ENCODE measurements at regions not wholly inside any gene's neighbourhood (a gene's known extent, or its start where the extent isn't known, plus 50 kb on each side); places are given as distances from the start of the nearest gene placed in this dataset.

DNA sequence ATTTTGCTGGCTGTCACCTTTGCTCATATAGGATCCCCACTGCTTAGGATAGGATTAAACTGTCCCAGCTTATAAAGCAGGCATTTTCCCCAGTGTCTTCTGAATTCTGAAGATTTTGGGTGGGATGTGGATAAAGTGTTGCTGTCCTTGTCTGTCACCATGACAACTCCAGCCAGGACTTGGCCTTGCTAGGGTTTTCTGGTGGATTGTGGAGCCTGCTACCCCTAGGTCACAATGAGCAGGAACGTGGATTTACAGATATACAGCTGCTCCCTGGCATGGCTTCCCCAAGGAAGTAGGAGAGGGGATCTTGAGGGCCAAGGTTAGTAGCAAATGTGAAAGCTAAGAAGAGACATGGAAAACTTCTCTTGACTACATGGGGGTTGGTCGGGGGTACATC lies 220.7 kb downstream of the WDR11 start:
- DNase-seq = no peak
- no peak overlapping the region for H3K27ac ChIP-seq
- H3K27me3 ChIP-seq = no peaks in the 10 kb centered on the region
- H3K36me3 ChIP-seq = no peaks in the 10 kb centered on the region
- no peaks in the 10 kb centered on the region for H3K4me1 ChIP-seq
- no peak overlapping the region for H3K4me3 ChIP-seq (replicated peaks in 1 of 3)
- 73 to 74% methylated on average over 2 of the region's 2 CpGs for WGBS, 2 donors
- TF ChIP-seq POLR2A (IDR thresholded peaks at IDR 0.05) = no peak
- TF ChIP-seq, protein P1, sequence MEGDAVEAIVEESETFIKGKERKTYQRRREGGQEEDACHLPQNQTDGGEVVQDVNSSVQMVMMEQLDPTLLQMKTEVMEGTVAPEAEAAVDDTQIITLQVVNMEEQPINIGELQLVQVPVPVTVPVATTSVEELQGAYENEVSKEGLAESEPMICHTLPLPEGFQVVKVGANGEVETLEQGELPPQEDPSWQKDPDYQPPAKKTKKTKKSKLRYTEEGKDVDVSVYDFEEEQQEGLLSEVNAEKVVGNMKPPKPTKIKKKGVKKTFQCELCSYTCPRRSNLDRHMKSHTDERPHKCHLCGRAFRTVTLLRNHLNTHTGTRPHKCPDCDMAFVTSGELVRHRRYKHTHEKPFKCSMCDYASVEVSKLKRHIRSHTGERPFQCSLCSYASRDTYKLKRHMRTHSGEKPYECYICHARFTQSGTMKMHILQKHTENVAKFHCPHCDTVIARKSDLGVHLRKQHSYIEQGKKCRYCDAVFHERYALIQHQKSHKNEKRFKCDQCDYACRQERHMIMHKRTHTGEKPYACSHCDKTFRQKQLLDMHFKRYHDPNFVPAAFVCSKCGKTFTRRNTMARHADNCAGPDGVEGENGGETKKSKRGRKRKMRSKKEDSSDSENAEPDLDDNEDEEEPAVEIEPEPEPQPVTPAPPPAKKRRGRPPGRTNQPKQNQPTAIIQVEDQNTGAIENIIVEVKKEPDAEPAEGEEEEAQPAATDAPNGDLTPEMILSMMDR (IDR thresholded peaks at IDR 0.05) = no peak
- intact Hi-C loops (cut with DNase I) = no loop called here
- H3K9me3 ChIP-seq = no peaks in the 10 kb centered on the region

DNA sequence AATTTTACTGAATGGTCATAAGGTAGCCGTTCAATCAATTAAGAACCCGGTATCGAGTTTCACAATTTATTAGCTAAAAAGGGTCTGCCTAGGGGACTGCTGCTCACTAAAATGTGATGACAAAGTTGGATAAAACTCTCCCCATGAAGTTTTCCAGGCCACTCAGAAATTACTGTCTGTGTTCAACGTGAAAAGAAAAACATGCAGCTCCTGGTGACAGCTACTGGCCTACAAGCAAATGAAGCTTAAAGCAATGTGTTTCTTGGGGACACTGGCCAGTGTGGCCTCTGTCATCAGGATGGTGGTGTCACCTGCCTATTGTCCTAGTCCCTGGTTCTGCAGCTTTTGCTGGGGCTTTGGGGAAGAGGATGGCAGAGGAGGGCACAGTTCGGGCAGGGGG lies 222.6 kb downstream of the WDR11 start:
- intact Hi-C loops (cut with DNase I) = no loop called here
- WGBS, 2 donors = 76 to 78% methylated on average over 5 of the region's 5 CpGs
- DNase-seq = no peak
- no peak for TF ChIP-seq POLR2A (IDR thresholded peaks at IDR 0.05)
- Histone ChIP-seq H3K4me3 (replicated peaks in 1 of 3) (no peak overlapping the region), H3K27me3 (no peaks in the 10 kb centered on the region), H3K27ac (no peak overlapping the region), H3K9me3 (no peaks in the 10 kb centered on the region), H3K4me1 (no peaks in the 10 kb centered on the region), H3K36me3 (no peaks in the 10 kb centered on the region)

DNA sequence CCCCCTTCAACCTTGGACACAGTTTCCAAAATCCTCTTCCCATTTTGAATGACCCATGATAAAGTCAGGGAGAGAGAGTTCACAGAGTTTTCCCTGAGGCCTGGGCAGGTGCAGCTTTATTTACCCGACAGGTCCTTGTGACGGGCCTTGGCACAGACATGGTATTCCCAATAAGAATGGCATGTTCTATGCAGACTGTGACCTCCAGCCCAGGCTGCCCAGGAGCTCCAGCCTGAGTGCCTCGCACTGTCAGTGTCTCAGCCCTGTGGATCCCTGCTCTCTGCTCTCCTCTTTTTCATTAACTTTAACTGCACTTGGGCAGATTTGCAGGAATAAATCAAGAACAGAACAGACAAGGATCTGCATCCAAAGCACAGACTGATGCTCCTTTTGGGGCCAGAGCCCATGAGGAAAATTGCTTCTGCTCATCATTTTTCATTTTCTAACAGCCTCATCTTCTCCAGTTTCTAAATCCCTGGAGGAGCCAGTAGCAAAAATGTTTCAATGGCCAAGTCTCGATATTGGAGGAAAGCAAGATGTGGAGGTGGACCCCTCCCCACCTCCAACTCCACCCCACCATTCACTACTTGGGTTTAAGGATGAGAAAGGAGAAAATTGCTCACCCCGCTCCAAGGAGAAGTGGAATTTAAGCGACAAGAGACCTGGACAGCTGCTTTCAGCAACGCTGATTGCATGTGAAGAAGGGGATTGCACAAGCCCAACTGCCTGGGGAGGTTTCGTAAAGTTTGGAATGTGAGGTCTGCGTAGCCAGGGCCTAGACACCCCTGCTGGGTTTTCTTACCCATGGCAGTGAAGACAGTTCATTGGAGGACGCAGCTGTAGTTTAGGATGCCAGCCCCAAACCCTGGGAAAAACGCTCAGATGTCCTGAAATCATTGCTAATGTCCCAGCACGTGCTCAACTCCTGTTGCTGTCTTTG lies 225.9 kb downstream of the WDR11 start:
- H3K4me3 ChIP-seq (replicated peaks in 1 of 3) = no peak overlapping the region
- no peak overlapping the region for H3K27ac ChIP-seq
- TF ChIP-seq, protein P1 (IDR thresholded peaks at IDR 0.05) = no peak
- no peak for TF ChIP-seq POLR2A (IDR thresholded peaks at IDR 0.05)
- H3K4me1 ChIP-seq = no peaks in the 10 kb centered on the region
- H3K9me3 ChIP-seq = no peaks in the 10 kb centered on the region
- intact Hi-C loops (cut with DNase I) = no loop called here
- no peaks in the 10 kb centered on the region for H3K36me3 ChIP-seq
- WGBS, 2 donors = 65 to 67% methylated on average over 12 of the region's 12 CpGs
- H3K27me3 ChIP-seq = no peaks in the 10 kb centered on the region
- DNase-seq = no peak

DNA sequence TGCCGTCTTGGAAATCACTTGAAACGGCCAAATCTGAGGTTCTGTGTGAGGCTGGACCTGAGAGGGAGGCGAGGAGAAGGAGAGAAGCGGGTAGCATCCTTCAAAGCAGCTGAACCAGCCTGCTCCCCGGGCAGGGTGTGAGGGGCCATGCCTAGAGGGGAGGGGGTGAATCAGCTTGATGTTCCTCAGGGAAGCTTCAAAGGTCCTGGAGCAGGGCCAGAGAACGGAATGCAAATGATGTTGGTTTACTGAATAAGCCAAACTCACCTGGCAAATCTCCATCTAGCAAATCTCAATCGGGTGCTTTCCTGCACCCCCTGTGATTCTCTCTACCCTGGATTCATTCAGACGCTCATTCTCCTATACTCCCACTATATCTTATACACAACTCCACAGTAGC lies 226.9 kb downstream of the WDR11 start:
- WGBS, 2 donors = 80 to 82% methylated on average over 8 of the region's 8 CpGs
- TF ChIP-seq, protein P1 (IDR thresholded peaks at IDR 0.05) = no peak
- no peak for TF ChIP-seq POLR2A (IDR thresholded peaks at IDR 0.05)
- H3K27me3 ChIP-seq = no peaks in the 10 kb centered on the region
- DNase-seq = no peak
- no peak overlapping the region for H3K4me3 ChIP-seq (replicated peaks in 1 of 3)
- no peaks in the 10 kb centered on the region for H3K36me3 ChIP-seq
- H3K27ac ChIP-seq = no peak overlapping the region
- no peaks in the 10 kb centered on the region for H3K9me3 ChIP-seq
- intact Hi-C loops (cut with DNase I) = no loop called here
- no peaks in the 10 kb centered on the region for H3K4me1 ChIP-seq

DNA sequence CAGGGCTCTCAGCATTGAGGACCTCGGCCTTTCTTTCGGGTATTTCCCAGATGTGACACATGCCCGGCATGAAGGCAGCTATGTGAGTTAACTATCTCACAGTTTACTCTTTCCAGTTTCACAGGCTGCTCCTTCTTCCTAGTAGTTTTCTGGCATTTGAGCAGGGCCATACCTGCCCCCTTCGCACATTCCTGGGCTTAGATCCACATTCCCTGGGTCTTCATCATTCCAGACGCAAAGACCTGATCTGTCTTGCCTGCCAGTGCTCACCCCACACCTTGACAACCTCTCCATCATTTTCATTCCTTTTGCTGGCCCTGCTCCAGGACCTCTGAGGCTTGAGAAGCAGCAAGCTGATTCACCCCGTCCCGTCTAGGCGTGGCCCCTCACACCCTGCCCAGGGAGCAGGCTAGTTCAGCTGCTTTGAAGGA lies 227.5 kb downstream of the WDR11 start:
- Histone ChIP-seq H3K9me3 (no peaks in the 10 kb centered on the region), H3K27ac (no peak overlapping the region), H3K27me3 (no peaks in the 10 kb centered on the region), H3K4me3 (replicated peaks in 1 of 3) (no peak overlapping the region), H3K4me1 (no peaks in the 10 kb centered on the region), H3K36me3 (no peaks in the 10 kb centered on the region)
- WGBS, 2 donors = 73 to 83% methylated on average over 8 of the region's 8 CpGs
- no peak for TF ChIP-seq POLR2A (IDR thresholded peaks at IDR 0.05)
- TF ChIP-seq, protein P1 (IDR thresholded peaks at IDR 0.05) = no peak
- intact Hi-C loops (cut with DNase I) = no loop called here
- no peak for DNase-seq

Data from thyroid gland (tissue), 4 donors.